GM12892 (cell line): ENCODE measurements at regions not wholly inside any gene's neighbourhood (a gene's known extent, or its start where the extent isn't known, plus 50 kb on each side); places are given as distances from the start of the nearest gene placed in this dataset.

ENCODE experiments used
- POLR2A ChIP-seq: IDR thresholded peaks from 2 replicates; pipeline ENCODE4 v1.6.1; 2011; ENCODE audit warnings: low read depth, low read length, control low read depth
- POLR2AphosphoS5 ChIP-seq: IDR thresholded peaks from 2 replicates; pipeline ENCODE4 v1.6.1; 2011; ENCODE audit warnings: low read depth, low read length, control low read depth

DNA sequence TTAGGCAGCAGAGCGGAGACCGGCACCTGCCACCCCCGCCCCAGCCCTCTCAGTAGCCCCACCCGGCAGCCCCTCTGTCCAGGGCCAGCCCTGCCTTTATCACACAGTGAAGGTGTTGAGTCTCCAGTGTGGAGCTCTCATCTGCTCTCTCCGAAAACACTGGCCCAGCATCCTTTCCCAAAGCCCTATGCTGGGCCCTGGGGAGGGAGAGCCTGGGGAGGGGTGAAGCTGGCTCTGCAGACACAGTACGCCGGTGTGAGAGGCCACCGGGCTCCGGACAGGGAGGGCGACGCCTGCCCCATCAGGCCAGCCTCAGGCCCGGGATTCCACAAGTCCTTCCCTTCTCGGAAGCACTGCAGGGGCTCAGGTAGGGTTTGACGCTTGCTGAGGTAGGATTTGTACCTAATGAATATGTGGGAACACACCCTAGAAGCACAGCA, 186.9 kb downstream of the ERMARD start:
- TF ChIP-seq POLR2AphosphoS5 (no peak), POLR2A (no peak)
